BLaER1 treated with 17β-estradiol and CSF1 and Interleukin-3, amounts not matched to agents 10 nM and 100 nM (cell line): ENCODE measurements at regions not wholly inside any gene's neighbourhood (a gene's known extent, or its start where the extent isn't known, plus 50 kb on each side); places are given as distances from the start of the nearest gene placed in this dataset.

Source experiments
- H3K27ac ChIP-seq, 11 experiments: shearing (Covaris generic); formaldehyde crosslinking; 2 replicates each; pipeline ENCODE4 v1.8.1; 2022
- H3K27me3 ChIP-seq, 11 experiments: shearing (Covaris generic); formaldehyde crosslinking; 2 replicates each; pipeline ENCODE4 v1.8.1; 2022
- H3K36me3 ChIP-seq, 11 experiments: shearing (Covaris generic); formaldehyde crosslinking; 2 replicates each; pipeline ENCODE4 v1.8.1; 2022
- H3K4me1 ChIP-seq, 10 experiments: shearing (Covaris generic); formaldehyde crosslinking; 2 replicates each; pipeline ENCODE4 v1.8.1; 2022
- H3K4me2 ChIP-seq, 11 experiments: shearing (Covaris generic); formaldehyde crosslinking; 2 replicates each; pipeline ENCODE4 v1.8.1; 2022
- H3K4me3 ChIP-seq, 10 experiments: shearing (Covaris generic); formaldehyde crosslinking; 2 replicates each; pipeline ENCODE4 v1.8.1; 2022
- H3K9ac ChIP-seq, 11 experiments: shearing (Covaris generic); formaldehyde crosslinking; 2 replicates each; pipeline ENCODE4 v1.8.1; 2022
- H3K9me3 ChIP-seq, 11 experiments: shearing (Covaris generic); formaldehyde crosslinking; replicated peaks in 1 of 11; 2 replicates each; pipeline ENCODE4 v1.8.1; 2022
- H4K20me1 ChIP-seq, 11 experiments: shearing (Covaris generic); formaldehyde crosslinking; 2 replicates each; pipeline ENCODE4 v1.8.1; 2022
- Cebpa-rat ChIP-seq, 11 experiments: shearing (Covaris generic); IDR thresholded peaks; 2 replicates each; pipeline ENCODE4 v1.8.1; 2022

DNA sequence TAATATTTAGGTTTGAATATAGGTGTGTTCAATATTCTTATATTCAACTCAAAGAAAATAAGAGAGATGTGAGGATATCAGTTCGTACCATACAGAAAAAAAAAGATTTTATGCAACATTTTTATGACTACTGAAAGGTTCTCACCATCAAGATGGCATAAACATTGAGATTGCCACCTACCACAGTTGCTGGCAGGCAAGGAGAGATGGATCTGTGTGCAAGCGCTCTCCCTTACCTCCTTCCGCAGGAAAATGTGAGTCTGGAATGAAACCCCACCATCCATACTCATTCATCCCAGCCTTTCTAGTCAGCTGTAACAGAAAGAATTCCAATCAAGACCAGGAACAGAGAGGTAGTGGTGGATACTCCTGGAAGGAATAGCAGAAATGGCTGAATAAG, 376.9 kb downstream of the PPP3CA start:
- Histone ChIP-seq H3K4me2 (no peak overlapping the region), H3K4me3 (no peak overlapping the region), H3K27ac (no peak overlapping the region), H3K9ac (no peak overlapping the region), H4K20me1 (no peaks in the 10 kb centered on the region), H3K36me3 (no peaks in the 10 kb centered on the region), H3K9me3 (0 out of 22 replicates have a peak, but pooled peaks cover 0 to 5% (median 0%) of the 10 kb centered on the region in 11 experiments), H3K27me3 (no peaks in the 10 kb centered on the region), H3K4me1 (no peaks in the 10 kb centered on the region)
- no peak for TF ChIP-seq Cebpa-rat (IDR thresholded peaks at IDR 0.05)

- H4K20me1 ChIP-seq: no peaks in the 10 kb centered on the region
- 0 out of 22 replicates have a peak, but pooled peaks cover 0 to 5% (median 0%) of the 10 kb centered on the region in 11 experiments for H3K9me3 ChIP-seq
- H3K36me3 ChIP-seq: no peaks in the 10 kb centered on the region
- no peak overlapping the region for H3K4me2 ChIP-seq
- no peak for TF ChIP-seq Cebpa-rat (IDR thresholded peaks at IDR 0.05)
- H3K4me3 ChIP-seq: no peak overlapping the region
- no peak overlapping the region for H3K27ac ChIP-seq
- no peak overlapping the region for H3K9ac ChIP-seq
- no peaks in the 10 kb centered on the region for H3K27me3 ChIP-seq
- no peaks in the 10 kb centered on the region for H3K4me1 ChIP-seq
Measured at GRCh38 chr4:100969925-100970324, 377.4 kb downstream of the PPP3CA start.

DNA sequence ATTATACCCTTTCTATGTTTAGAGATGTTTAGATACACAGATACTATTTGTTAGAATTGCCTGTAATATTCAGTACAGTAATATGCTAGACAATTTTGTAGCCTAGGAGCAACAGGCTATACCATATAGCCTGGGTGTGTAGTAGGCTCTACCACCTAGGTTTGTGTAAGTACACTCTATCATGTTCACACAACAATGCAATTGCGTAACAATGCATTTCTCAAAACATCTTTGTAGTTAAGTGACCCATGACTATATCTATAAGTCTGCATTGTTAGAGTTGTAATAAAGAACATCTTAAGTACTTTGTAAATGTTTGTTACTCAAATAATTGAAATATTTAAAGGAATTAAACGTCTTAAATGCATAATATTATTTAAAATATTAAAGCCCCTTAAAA, 379.3 kb downstream of the PPP3CA start:
- Histone ChIP-seq H3K36me3 (no peaks in the 10 kb centered on the region), H3K9ac (no peak overlapping the region), H3K4me3 (no peak overlapping the region)

DNA sequence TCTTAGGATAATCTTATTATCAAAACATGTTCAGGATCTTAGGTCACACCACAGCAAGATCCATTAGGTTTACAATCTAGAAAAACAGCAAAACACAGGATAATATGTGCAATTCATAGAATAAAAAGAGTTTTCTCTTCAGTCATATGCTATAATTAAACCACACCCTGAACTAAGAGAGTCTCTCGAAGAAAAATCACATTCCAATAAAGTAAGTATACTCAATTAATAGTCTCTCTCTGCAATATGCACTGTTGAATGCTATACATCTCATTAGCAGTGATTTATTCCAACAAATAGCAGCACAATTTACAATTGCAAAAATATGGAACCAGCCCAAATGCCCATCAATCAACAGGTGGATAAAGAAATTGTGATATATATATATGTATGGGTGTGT, 383.7 kb downstream of the PPP3CA start:
- Histone ChIP-seq H4K20me1 (no peaks in the 10 kb centered on the region), H3K4me2 (no peak overlapping the region), H3K27ac (no peak overlapping the region), H3K36me3 (no peaks in the 10 kb centered on the region), H3K27me3 (no peaks in the 10 kb centered on the region), H3K4me3 (no peak overlapping the region), H3K9me3 (0 out of 22 replicates have a peak, but pooled peaks cover 0 to 5% (median 0%) of the 10 kb centered on the region in 11 experiments), H3K4me1 (no peaks in the 10 kb centered on the region), H3K9ac (no peak overlapping the region)
- no peak for TF ChIP-seq Cebpa-rat (IDR thresholded peaks at IDR 0.05)

More for the DNA sequence above, 379.3 kb downstream of the PPP3CA start:
- Histone ChIP-seq H4K20me1 (no peaks in the 10 kb centered on the region), H3K27ac (no peak overlapping the region), H3K4me1 (no peaks in the 10 kb centered on the region), H3K9me3 (0 out of 22 replicates have a peak, but pooled peaks cover 0 to 5% (median 0%) of the 10 kb centered on the region in 11 experiments), H3K4me2 (no peak overlapping the region), H3K27me3 (no peaks in the 10 kb centered on the region)
- TF ChIP-seq Cebpa-rat (IDR thresholded peaks at IDR 0.05): peak in 2 of 11 experiments; percentile 40 to 43; a peak in 2 of 22 replicates

DNA sequence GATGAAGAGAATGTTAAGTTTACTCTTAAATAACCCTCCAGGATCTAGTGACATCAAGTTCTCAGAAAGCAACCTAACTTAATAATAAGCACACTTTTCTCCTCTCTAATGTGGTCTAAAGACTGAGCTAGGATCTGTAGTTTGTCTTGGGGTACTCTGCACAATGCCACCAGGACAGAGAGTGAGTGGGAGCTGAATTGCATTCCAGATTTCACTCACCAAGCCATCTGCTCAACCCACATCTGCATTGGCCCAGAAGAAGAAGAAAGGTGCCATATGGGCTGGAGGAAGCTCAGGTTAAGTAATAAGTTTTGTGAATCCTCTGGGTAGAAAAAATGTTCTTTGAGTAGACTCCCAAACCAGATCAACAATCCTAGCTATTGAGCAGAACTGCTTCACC, 384.6 kb downstream of the PPP3CA start:
- Histone ChIP-seq H3K4me1 (no peaks in the 10 kb centered on the region), H3K4me2 (no peak overlapping the region), H3K9me3 (0 out of 22 replicates have a peak, but pooled peaks cover 0 to 5% (median 0%) of the 10 kb centered on the region in 11 experiments), H3K36me3 (no peaks in the 10 kb centered on the region), H3K27ac (no peak overlapping the region), H4K20me1 (no peaks in the 10 kb centered on the region), H3K4me3 (no peak overlapping the region), H3K9ac (no peak overlapping the region), H3K27me3 (no peaks in the 10 kb centered on the region)
- no peak for TF ChIP-seq Cebpa-rat (IDR thresholded peaks at IDR 0.05)

DNA sequence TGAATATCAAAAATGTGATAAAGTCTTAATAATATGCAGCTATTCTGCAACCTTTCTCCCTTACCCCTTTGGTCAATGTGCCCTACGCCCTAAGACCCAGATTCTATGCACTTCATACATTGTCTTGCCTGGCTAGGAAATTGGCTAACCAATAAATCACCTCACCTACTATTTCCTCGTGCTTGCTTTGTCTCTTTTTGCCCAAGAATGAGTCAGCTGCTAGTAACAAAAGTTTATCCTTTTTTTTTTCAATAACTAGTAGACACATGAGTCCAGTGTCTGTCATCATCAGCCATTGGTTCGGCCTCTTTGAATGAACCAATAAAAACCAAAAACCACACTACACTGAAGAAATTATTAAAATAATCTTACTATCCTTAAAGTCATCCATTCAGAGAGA, 387.1 kb downstream of the PPP3CA start:
- H3K27me3 ChIP-seq: no peaks in the 10 kb centered on the region
- H3K27ac ChIP-seq: no peak overlapping the region
- TF ChIP-seq Cebpa-rat (IDR thresholded peaks at IDR 0.05): no peak
- no peak overlapping the region for H3K4me2 ChIP-seq
- H3K4me1 ChIP-seq: no peaks in the 10 kb centered on the region
- no peak overlapping the region for H3K4me3 ChIP-seq
- H4K20me1 ChIP-seq: no peaks in the 10 kb centered on the region
- no peaks in the 10 kb centered on the region for H3K36me3 ChIP-seq
- no peaks in the 10 kb centered on the region for H3K9me3 ChIP-seq
- H3K9ac ChIP-seq: no peak overlapping the region

DNA sequence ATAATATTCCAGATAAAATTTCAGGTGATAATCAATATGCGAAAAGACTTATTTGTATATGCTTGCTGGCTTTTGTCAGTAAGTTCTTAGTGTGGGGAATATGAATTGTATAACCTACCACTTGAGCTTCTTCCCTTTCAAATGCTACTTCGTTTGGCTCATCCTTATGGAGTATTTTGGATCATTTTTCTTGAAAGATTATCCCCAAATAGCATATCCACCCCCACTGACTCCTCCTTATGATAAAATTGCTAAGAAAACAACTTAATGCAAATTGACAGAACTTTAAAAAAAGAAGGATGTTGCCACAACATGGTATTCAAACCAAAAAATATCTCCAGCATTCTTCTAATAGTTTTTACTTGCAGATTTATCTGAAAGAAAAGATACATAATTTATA, 393.3 kb downstream of the PPP3CA start:
- Histone ChIP-seq H3K4me1 (no peaks in the 10 kb centered on the region), H3K9ac (no peak overlapping the region), H3K4me3 (no peak overlapping the region), H3K9me3 (no peaks in the 10 kb centered on the region), H3K4me2 (no peak overlapping the region), H3K36me3 (no peaks in the 10 kb centered on the region), H3K27ac (no peak overlapping the region), H3K27me3 (no peaks in the 10 kb centered on the region), H4K20me1 (no peaks in the 10 kb centered on the region)
- TF ChIP-seq Cebpa-rat (IDR thresholded peaks at IDR 0.05): no peak

GRCh38 chr4:100953616-100954015, 393.7 kb downstream of the PPP3CA start:
- Histone ChIP-seq H3K4me2 (no peak overlapping the region), H3K36me3 (no peaks in the 10 kb centered on the region), H4K20me1 (no peaks in the 10 kb centered on the region), H3K27me3 (no peaks in the 10 kb centered on the region), H3K9ac (no peak overlapping the region), H3K4me1 (no peaks in the 10 kb centered on the region), H3K4me3 (no peak overlapping the region), H3K27ac (no peak overlapping the region), H3K9me3 (no peaks in the 10 kb centered on the region)
- TF ChIP-seq Cebpa-rat (IDR thresholded peaks at IDR 0.05): no peak

DNA sequence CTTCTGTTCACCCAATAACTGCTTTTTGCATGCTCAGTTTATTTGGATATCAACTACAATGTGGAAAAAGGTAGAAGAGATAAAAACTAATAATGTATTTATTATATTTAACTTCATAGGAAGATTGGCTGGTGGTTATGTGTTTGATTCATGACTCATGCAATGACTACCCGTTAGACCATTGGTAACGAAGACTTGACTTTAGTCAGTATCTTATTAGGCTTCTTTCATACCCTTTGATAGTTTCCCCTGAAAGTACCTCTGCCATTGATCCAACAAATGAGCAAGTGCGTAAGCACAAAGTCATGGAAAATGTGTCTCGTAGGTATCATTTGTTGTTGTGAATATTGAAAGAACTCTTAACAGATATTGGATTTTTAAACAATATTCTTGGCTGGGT, 394.7 kb downstream of the PPP3CA start:
- no peaks in the 10 kb centered on the region for H3K4me1 ChIP-seq
- H3K27me3 ChIP-seq: no peaks in the 10 kb centered on the region
- no peak for TF ChIP-seq Cebpa-rat (IDR thresholded peaks at IDR 0.05)
- no peak overlapping the region for H3K27ac ChIP-seq
- H3K36me3 ChIP-seq: no peaks in the 10 kb centered on the region
- no peak overlapping the region for H3K9ac ChIP-seq
- no peaks in the 10 kb centered on the region for H4K20me1 ChIP-seq
- no peak overlapping the region for H3K4me3 ChIP-seq
- no peaks in the 10 kb centered on the region for H3K9me3 ChIP-seq
- no peak overlapping the region for H3K4me2 ChIP-seq

GRCh38 chr4:100949350-100949935, 397.9 kb downstream of the PPP3CA start:
- peaks cover 0 to under 1% (median 0%) of the 10 kb centered on the region in 10 experiments; a peak in 2 of 20 replicates for H3K4me1 ChIP-seq
- no peak overlapping the region for H3K9ac ChIP-seq
- H3K36me3 ChIP-seq: no peaks in the 10 kb centered on the region
- no peak for TF ChIP-seq Cebpa-rat (IDR thresholded peaks at IDR 0.05)
- no peaks in the 10 kb centered on the region for H4K20me1 ChIP-seq
- H3K27ac ChIP-seq: no peak overlapping the region
- H3K4me2 ChIP-seq: no peak overlapping the region
- no peaks in the 10 kb centered on the region for H3K27me3 ChIP-seq
- no peak overlapping the region for H3K4me3 ChIP-seq
- H3K9me3 ChIP-seq: no peaks in the 10 kb centered on the region
